Uterus (tissue), 3 donors: ENCODE measurements at regions not wholly inside any gene's neighbourhood (a gene's known extent, or its start where the extent isn't known, plus 50 kb on each side); places are given as distances from the start of the nearest gene placed in this dataset.

Experiments
- DNase-seq, 2 donors: peaks; one replicate each; pipeline ENCODE4 v3.0.0-alpha.2; 2019 to 2020
- H3K27ac ChIP-seq, 2 donors: fragments of 200-600 bp; sonication (generic); 1 replicate in 1 of 2; 2 replicates in 1 of 2; pipeline ENCODE4 v1.5.1; 2016 to 2018
- H3K27me3 ChIP-seq, 2 donors: fragments of 200-600 bp; sonication (generic); one replicate each; pipeline ENCODE4 v1.5.1; 2018 to 2019; ENCODE audit warnings: control low read depth in 1 of 2
- H3K36me3 ChIP-seq, 2 donors: fragments of 200-600 bp; sonication (generic); one replicate each; pipeline ENCODE4 v1.5.1; 2019; ENCODE audit warnings: control low read depth in 1 of 2
- H3K4me1 ChIP-seq, 2 donors: fragments of 200-600 bp; sonication (generic); one replicate each; pipeline ENCODE4 v1.5.1; 2018 to 2019; ENCODE audit warnings: control low read depth in 1 of 2
- H3K4me3 ChIP-seq, 2 donors: fragments of 200-600 bp; sonication (generic); 1 replicate in 1 of 2; 2 replicates in 1 of 2; pipeline ENCODE4 v1.5.1; 2018 to 2019; ENCODE audit warnings: mild to moderate bottlenecking in 1 of 2
- H3K9me3 ChIP-seq, 2 donors: fragments of 200-600 bp; sonication (generic); one replicate each; pipeline ENCODE4 v1.5.1; 2019; ENCODE audit warnings: control low read depth in 1 of 2
- POLR2A ChIP-seq, 2 donors: fragments of 450-650 bp; IDR thresholded peaks; one replicate each; pipeline ENCODE4 v1.6.1; 2016; ENCODE audit warnings: antibody characterized with exemption in 2 of 2, mild to moderate bottlenecking in 1 of 2, moderate library complexity in 1 of 2
- intact Hi-C: fragments of 100-400 bp; cut with DNase I; formaldehyde crosslinking; loops from one replicate; pipeline ENCODE4 v1.15.1; 2023; ENCODE audit warnings: low total_unique reads
- TF ChIP-seq, protein P1 (sequence below), 4 experiments: fragments of 200-600 bp in 2 of 4; fragments of 450-650 bp in 2 of 4; sonication (generic) in 2 of 4; IDR thresholded peaks; one replicate each; pipeline ENCODE4 v1.5.1; 2016 to 2019; ENCODE audit warnings: antibody characterized with exemption in 4 of 4, mild to moderate bottlenecking in 2 of 4, moderate library complexity in 1 of 4
- donor health status: DM: yes; HTN: yes; CAD: no.

GRCh38 chr4:59968796-59969195 is 1231.3 kb upstream of the ADGRL3 start:
- intact Hi-C loops, result no loop called here
- no peak for TF ChIP-seq POLR2A (IDR thresholded peaks at IDR 0.05)
- TF ChIP-seq, protein P1, sequence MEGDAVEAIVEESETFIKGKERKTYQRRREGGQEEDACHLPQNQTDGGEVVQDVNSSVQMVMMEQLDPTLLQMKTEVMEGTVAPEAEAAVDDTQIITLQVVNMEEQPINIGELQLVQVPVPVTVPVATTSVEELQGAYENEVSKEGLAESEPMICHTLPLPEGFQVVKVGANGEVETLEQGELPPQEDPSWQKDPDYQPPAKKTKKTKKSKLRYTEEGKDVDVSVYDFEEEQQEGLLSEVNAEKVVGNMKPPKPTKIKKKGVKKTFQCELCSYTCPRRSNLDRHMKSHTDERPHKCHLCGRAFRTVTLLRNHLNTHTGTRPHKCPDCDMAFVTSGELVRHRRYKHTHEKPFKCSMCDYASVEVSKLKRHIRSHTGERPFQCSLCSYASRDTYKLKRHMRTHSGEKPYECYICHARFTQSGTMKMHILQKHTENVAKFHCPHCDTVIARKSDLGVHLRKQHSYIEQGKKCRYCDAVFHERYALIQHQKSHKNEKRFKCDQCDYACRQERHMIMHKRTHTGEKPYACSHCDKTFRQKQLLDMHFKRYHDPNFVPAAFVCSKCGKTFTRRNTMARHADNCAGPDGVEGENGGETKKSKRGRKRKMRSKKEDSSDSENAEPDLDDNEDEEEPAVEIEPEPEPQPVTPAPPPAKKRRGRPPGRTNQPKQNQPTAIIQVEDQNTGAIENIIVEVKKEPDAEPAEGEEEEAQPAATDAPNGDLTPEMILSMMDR (IDR thresholded peaks at IDR 0.05), result no peak
- DNase-seq, result no peak
- Histone ChIP-seq H3K27me3 (no peaks in the 10 kb centered on the region), H3K36me3 (no peaks in the 10 kb centered on the region), H3K4me1 (no peaks in the 10 kb centered on the region), H3K9me3 (no peaks in the 10 kb centered on the region), H3K27ac (no peak overlapping the region), H3K4me3 (no peak overlapping the region)

DNA sequence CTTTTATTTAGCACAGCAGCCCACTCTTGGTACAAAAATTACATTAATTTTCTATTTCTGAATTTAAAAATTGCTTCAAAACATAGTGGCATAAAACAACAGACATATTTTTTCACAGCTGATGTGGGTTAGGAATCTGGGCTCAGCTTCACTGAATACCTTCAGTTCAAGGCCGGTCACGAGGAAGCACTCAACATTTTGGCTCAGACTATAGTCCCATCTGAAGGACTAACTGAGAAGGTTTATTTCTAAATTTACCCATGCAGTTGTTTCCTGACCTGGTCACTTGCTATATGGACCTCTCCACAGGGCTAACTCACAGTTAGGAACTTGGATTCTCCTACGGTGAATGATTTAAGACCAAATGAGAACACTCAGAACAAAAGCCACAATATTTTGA is 1230.2 kb upstream of the ADGRL3 start:
- Histone ChIP-seq H3K36me3 (no peaks in the 10 kb centered on the region), H3K27ac (no peak overlapping the region), H3K4me1 (no peaks in the 10 kb centered on the region), H3K27me3 (no peaks in the 10 kb centered on the region), H3K9me3 (no peaks in the 10 kb centered on the region), H3K4me3 (no peak overlapping the region)
- TF ChIP-seq POLR2A (IDR thresholded peaks at IDR 0.05), result no peak
- TF ChIP-seq, protein P1 (IDR thresholded peaks at IDR 0.05), result no peak
- intact Hi-C loops, result no loop called here
- DNase-seq, result no peak

DNA sequence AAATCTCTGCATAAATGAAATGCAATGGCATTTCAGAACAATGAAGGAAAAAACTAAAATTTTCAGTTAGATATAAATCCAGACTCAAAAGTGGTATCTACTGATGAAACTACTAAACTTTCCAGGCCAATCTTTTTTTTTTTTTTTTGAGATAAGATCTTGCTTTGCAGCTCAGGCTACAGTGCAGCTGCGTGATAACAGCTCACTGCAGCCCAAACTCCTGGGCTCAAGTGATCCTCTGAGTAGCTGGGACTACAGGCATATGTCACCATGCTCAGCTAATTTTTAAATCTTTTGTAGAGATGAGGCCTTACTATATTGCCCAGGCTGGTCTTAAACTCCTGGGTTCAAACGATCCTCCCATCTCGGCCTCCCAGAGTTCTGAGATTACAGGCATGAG is 1228.2 kb upstream of the ADGRL3 start:
- H3K27ac ChIP-seq, result no peak overlapping the region
- no peaks in the 10 kb centered on the region for H3K9me3 ChIP-seq
- no peaks in the 10 kb centered on the region for H3K27me3 ChIP-seq
- no peak overlapping the region for H3K4me3 ChIP-seq
- TF ChIP-seq POLR2A (IDR thresholded peaks at IDR 0.05), result no peak
- TF ChIP-seq, protein P1 (IDR thresholded peaks at IDR 0.05), result no peak
- no peaks in the 10 kb centered on the region for H3K36me3 ChIP-seq
- H3K4me1 ChIP-seq, result no peaks in the 10 kb centered on the region
- intact Hi-C loops, result no loop called here
- no peak for DNase-seq

GRCh38 chr4:59973492-59973891 is 1226.6 kb upstream of the ADGRL3 start:
- H3K9me3 ChIP-seq, result no peaks in the 10 kb centered on the region
- DNase-seq, result no peak
- no peaks in the 10 kb centered on the region for H3K27me3 ChIP-seq
- no peaks in the 10 kb centered on the region for H3K4me1 ChIP-seq
- no peak overlapping the region for H3K27ac ChIP-seq
- no peak overlapping the region for H3K4me3 ChIP-seq
- intact Hi-C loops, result no loop called here
- TF ChIP-seq POLR2A (IDR thresholded peaks at IDR 0.05), result no peak
- TF ChIP-seq, protein P1 (IDR thresholded peaks at IDR 0.05), result no peak
- no peaks in the 10 kb centered on the region for H3K36me3 ChIP-seq

DNA sequence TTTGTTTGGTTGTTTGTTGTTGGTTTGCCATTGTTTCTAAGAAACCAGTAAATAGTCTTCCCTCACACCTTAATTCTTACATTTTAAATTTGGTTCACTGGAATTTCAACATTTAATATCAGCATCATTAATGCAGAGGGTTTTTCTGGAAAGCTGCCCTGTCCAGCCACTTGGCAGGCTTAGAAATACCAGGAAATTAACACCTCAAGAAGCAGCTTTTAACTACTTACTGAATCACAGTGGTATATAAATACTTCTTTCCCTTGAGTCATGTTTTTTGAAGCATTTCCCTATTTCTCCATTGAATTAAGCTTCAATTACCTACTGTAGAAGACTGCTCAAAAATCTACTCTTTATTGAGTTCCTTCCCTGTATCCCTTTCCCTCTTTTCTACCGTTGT is 1221.1 kb upstream of the ADGRL3 start:
- Histone ChIP-seq H3K27ac (no peak overlapping the region), H3K27me3 (no peaks in the 10 kb centered on the region), H3K4me3 (no peak overlapping the region), H3K36me3 (no peaks in the 10 kb centered on the region), H3K9me3 (no peaks in the 10 kb centered on the region), H3K4me1 (no peaks in the 10 kb centered on the region)
- TF ChIP-seq, protein P1 (IDR thresholded peaks at IDR 0.05), result no peak
- TF ChIP-seq POLR2A (IDR thresholded peaks at IDR 0.05), result no peak
- intact Hi-C loops, result no loop called here
- no peak for DNase-seq
